ENCODE measurements at regions not wholly inside any gene's neighbourhood (a gene's known extent, or its start where the extent isn't known, plus 50 kb on each side); places are given as distances from the start of the nearest gene placed in this dataset.

- TF ChIP-seq, protein P1, sequence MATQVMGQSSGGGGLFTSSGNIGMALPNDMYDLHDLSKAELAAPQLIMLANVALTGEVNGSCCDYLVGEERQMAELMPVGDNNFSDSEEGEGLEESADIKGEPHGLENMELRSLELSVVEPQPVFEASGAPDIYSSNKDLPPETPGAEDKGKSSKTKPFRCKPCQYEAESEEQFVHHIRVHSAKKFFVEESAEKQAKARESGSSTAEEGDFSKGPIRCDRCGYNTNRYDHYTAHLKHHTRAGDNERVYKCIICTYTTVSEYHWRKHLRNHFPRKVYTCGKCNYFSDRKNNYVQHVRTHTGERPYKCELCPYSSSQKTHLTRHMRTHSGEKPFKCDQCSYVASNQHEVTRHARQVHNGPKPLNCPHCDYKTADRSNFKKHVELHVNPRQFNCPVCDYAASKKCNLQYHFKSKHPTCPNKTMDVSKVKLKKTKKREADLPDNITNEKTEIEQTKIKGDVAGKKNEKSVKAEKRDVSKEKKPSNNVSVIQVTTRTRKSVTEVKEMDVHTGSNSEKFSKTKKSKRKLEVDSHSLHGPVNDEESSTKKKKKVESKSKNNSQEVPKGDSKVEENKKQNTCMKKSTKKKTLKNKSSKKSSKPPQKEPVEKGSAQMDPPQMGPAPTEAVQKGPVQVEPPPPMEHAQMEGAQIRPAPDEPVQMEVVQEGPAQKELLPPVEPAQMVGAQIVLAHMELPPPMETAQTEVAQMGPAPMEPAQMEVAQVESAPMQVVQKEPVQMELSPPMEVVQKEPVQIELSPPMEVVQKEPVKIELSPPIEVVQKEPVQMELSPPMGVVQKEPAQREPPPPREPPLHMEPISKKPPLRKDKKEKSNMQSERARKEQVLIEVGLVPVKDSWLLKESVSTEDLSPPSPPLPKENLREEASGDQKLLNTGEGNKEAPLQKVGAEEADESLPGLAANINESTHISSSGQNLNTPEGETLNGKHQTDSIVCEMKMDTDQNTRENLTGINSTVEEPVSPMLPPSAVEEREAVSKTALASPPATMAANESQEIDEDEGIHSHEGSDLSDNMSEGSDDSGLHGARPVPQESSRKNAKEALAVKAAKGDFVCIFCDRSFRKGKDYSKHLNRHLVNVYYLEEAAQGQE (IDR thresholded peaks at IDR 0.05; ENCODE audit: insufficient replicate concordance, low read depth) = no peak
- TF ChIP-seq CTCF (IDR thresholded peaks at IDR 0.05; ENCODE audit: insufficient read depth, low read length) = no peak
- no peak for TF ChIP-seq SPI1 (IDR thresholded peaks at IDR 0.05; ENCODE audit: borderline replicate concordance, low read depth)
- TF ChIP-seq POLR2AphosphoS5 (IDR thresholded peaks at IDR 0.05; ENCODE audit: low read depth) = no peak
- TF ChIP-seq GABPA (IDR thresholded peaks at IDR 0.05; ENCODE audit: low read depth) = no peak
- Histone ChIP-seq H3K4me3 (replicated peaks; ENCODE audit: insufficient read depth, low read length) (no peak overlapping the region), H3K27ac (replicated peaks) (no peak overlapping the region), H3K27me3 (ENCODE audit: insufficient read depth, poor library complexity, severe bottlenecking) (no peaks in the 10 kb centered on the region)
- no peak for DNase-seq (ENCODE audit: low read depth in 1 of 2, low spot score in 1 of 2)
Measured at GRCh38 chr1:200272481-200273068, 137.3 kb downstream of the ZNF281 start.

DNA sequence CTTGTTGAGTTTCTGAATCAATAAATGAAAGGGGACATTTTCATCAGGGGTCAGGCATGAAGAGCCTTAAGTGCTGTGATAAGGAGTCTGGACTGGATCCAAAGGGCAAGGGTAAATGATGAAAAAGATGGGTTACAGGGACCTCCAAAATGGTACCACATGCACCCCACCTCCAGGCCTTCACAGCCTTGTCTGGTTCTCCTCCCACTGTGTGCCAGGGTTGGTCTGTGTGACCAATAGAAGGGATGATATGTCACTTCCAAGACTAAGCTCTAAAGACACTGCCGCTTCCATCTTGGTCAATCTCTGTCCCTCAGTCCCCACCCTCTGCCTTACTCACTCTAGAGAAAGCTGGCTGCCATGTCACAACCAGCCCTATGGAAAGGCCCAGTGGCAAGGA lies 140.6 kb downstream of the ZNF281 start:
- no peaks in the 10 kb centered on the region for H3K27me3 ChIP-seq (ENCODE audit: insufficient read depth, poor library complexity, severe bottlenecking)
- no peak overlapping the region for H3K4me3 ChIP-seq (replicated peaks; ENCODE audit: insufficient read depth, low read length)
- TF ChIP-seq SPI1 (IDR thresholded peaks at IDR 0.05; ENCODE audit: borderline replicate concordance, low read depth) = no peak
- TF ChIP-seq, protein P1 (IDR thresholded peaks at IDR 0.05; ENCODE audit: insufficient replicate concordance, low read depth) = no peak
- no peak for TF ChIP-seq CTCF (IDR thresholded peaks at IDR 0.05; ENCODE audit: insufficient read depth, low read length)
- no peak for DNase-seq (ENCODE audit: low read depth in 1 of 2, low spot score in 1 of 2)
- no peak overlapping the region for H3K27ac ChIP-seq (replicated peaks)

- no peak for DNase-seq (ENCODE audit: low read depth in 1 of 2, low spot score in 1 of 2)
- TF ChIP-seq CTCF (IDR thresholded peaks at IDR 0.05; ENCODE audit: insufficient read depth, low read length) (no peak), SPI1 (IDR thresholded peaks at IDR 0.05; ENCODE audit: borderline replicate concordance, low read depth) (no peak), POLR2AphosphoS5 (IDR thresholded peaks at IDR 0.05; ENCODE audit: low read depth) (no peak), GABPA (IDR thresholded peaks at IDR 0.05; ENCODE audit: low read depth) (no peak)
- TF ChIP-seq, protein P1 (IDR thresholded peaks at IDR 0.05; ENCODE audit: insufficient replicate concordance, low read depth) = no peak
- Histone ChIP-seq H3K4me3 (replicated peaks; ENCODE audit: insufficient read depth, low read length) (no peak overlapping the region), H3K27ac (replicated peaks) (no peak overlapping the region), H3K27me3 (ENCODE audit: insufficient read depth, poor library complexity, severe bottlenecking) (no peaks in the 10 kb centered on the region)
Measured at GRCh38 chr1:200267937-200268336, 141.9 kb downstream of the ZNF281 start.
